ENCODE measurements at regions not wholly inside any gene's neighbourhood (a gene's known extent, or its start where the extent isn't known, plus 50 kb on each side); places are given as distances from the start of the nearest gene placed in this dataset.
A peak's percentile ranks its signal among the peaks of the same experiment; 100 is the strongest.
"Not testable (repeated sequence)": the region's sequence is repeated elsewhere in the genome, so short reads cannot be mapped to it uniquely, and the experiment has no call there.

DNA sequence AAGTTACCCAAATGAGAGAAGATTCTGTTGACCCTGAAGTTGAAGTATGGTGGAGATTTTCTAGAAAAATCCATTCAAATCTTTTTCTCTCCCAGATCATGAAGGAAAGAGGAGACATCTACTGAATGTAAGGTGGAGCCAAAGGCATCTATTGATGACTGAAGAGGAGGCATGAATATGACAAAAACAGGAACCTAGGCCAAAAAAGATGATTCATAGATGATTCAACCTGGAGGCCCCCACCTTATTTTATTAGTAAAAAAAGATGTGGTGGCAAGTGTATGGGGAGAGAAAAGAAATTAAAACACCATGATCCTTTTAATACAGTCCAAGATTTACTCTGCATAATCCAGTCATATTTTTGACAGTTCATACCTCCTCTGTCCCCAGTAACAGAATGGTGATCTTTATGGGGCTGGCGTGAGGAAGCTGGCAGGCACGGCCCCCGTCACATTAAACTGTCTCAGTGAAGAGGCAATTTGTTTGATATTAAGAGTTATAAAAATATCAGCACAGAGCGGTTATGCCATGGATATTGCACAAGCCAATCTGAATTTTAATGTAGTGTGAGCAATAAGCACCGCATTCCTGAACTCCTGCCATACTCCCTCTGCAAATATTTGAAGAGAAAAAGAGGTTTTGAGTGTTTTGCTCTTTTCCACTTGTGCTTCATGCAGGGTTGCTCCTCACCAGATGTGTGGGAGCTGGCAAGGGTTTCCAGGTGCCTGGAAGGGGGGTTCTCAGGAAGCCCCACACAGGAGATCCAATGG is 94.4 kb downstream of the TRIM43 start:
- peak; percentile 79 for DNase-seq

DNA sequence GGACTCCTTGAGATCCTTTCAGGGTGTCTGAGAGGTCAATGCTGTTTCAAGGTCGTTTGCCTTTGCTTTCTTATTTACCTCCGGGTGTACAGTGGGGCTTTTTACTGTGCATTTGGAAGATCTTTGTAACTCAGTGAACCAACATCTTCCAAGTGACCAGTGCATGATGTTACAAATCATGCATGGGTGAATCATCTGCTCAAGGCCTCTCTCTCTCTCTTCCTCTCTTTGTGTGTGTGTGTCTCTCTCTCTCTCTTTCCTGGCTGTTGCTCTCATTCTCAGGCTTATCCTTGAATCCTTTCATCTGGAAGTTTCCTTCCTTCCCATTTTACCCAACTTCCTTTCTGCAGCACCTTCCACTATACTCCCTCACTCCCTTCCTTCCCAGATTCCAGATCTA is 96.1 kb downstream of the TRIM43 start:
- DNase-seq, result peak; percentile 84

DNA sequence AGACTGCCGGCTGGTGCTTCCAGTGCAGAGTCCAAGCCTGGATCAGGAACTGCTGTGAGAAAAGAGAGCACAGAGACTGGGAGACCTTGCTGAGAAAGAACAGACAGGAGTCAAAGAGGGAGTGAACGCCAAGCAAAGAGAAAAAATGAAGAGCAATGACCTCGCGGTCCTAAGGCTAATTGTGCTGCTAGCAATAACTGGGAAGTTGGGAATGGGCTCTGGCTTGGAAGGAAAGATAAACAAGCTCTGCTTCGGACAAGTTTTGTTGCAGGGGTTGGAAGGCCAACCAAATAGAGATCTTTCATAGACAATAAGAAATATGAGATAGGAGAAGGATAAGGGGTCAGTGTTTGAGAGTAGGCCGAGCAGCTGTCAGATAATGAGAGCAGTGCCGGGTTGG is 99.4 kb downstream of the TRIM43 start:
- DNase-seq, result not testable (repeated sequence)

DNA sequence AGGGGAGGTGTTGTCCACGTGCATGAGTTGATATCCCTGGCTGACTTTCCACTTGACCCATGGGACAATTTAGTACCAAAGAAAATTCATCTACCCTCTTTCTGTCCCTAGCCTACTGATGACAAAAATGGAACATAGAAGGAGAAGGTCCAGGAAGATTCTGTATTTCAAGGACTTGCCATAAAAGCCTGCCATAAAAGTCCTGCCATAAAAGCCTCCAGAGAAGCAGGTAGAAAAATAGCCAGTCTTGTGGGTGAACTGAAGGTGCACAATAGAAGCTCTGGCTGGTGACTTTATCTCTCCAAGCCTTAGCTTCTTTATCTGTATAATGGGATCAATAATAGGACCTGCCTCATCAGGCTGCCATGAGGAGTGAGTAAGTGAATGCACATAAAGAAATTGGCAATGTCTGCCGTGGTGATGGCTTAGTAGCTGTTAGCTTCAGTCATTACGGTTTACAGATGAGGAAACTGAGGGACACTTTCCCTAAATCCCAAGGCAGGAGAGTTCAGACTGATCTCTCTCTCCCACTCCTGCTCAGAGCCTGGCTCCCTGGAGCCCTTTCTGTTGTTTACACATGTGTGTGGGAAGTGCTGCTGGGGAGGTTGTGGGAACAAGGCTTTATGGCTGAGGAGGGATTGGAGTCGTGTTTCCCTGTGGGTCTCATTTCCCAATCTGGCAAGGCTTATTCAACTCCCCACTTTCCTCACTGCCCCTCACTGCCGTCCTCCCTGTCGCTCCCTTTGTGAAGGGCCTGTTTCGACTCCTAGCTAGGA is 101.5 kb downstream of the TRIM43 start:
- not testable (repeated sequence) for DNase-seq

DNA sequence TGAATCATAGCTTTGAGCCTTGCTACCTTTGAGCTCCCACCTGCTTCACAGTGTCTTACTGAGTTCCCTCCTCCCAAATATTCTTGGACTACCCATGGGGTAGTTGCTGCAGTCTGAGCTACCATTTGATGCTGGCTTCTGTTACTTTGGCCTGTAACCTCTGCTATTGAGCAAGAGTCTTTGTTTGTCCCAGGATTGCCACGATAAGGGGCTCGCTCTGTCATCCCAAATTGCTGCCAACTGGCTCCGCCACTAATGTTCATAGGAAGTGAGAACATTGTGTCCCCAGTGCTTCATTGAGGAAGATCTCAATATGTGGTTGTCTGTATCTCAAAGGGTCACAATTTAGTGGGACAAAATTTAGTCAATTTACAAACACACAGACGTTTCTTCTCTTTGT is 103.8 kb downstream of the TRIM43 start:
- no peak for DNase-seq

DNA sequence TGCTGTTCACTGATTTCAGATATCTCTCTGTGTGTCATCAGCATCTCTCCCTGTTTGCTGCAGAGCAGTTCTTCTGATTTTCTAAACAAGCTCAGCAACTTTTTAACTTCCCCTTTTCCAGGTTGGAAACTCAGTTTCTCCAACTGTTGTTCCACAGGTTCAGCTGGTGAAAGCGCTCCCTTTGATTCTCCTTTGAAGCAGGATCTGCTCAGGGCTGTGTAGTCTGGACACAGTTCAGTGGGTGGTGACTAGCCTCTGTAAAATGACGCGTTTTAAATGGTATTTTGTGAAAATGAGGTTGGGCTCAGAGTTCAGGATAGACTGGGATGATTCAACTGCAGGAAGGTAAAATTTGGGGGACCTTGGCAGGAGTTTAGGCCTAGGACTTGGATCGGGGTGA is 106.3 kb downstream of the TRIM43 start:
- DNase-seq, result no peak

DNA sequence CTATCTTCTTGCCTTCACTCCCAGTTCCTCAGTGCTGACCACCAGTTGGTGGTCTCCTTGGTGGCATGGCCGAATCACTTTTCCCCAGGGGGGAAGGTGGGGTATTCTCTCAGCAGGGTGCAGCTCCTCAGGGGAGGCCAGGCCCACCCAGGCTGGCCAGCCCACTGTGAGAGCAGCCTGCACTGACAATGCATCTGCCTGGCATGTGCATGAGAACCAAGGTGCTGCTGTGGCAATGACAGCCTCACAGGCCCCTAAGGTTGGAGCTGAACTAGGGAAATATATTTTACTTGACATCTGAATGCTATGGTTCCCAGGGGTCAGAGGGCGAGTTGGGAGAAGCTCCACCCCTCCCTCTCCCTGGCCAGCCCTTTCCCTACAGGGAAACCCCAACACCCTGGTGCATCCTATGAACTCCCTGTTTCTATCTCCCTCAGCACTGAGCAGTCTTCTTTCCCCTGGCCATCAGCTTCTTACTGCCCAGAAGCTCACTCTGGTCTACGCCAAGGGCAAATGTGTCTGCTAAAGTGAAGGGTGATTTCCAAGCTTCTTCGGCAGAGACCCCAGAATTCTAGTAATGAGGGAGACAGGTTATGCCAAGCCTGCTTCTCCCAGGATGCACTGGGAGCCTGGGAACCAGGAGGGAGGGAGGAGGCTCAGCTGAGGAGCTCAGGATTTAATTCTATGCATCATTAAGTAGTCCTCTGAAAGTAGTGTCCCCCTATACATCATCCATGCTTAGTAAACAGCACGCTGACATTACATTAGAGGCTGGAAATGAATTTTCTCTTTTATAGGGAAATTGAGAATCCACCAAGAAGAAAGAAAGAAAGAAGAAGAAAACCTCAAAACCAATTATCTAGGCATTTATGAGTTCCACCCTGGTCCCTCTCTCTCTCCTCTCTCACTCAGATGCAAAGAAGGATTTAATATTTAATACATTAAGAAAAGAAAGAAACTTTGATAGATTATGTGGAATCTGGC is 107.7 kb downstream of the TRIM43 start:
- not testable (repeated sequence) for DNase-seq

DNA sequence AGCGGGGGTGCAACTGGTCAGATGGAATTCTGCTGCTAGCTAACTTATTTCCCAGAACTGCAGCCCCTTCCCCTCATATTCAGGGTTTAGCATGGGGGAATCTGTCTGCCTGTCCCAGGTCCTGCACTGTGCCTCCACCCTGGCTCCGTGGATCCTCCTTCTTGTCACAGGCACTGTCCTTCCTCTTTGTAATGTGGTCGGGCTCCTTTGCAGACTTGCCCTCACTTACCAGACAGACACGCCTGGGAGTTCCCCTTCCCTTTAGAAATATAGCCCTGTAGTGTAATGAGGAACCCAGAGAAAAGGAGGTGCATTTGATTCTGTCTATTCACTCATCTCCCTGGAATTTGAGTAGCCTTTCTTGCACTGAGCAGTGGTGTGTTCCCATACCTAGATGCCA is 108.7 kb downstream of the TRIM43 start:
- no peak for DNase-seq

DNA sequence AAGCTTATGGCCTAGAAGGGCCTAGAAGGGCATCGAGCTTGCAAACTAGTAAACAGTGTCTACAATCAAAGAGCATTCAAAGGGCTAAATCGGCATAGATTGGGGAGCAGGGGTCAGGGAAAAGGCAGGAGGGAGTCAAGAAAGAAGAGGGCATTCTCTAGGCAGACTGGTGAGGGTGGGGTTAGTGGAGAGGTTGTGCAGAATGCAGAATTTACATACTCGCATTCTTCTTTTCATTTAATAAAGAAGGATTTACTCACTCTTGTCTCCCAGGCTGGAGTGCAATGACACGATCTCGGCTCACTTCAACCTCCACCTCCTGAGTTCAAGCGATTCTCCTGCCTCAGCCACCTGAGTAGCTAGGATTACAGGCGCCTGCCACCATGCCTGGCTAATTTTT is 110.7 kb downstream of the TRIM43 start:
- DNase-seq, result no peak

DNA sequence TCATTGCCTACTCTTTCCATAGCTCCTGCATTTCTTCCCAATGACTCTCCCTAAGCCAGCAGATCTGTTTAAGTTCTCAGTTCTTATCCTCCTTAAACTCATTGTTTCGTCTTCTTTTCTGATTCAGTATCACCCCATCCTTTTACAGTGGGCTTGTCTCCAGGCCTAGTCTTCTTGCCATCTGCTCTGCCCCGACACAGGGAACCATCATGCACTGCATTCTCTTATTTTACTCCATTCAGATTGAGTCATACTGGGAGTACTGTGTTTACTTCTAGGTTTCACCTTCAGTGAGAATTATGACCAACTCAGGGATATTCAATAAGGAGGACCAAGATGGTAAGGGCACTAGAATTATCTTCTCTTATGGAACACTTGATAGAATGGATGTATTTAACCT is 115.4 kb downstream of the TRIM43 start:
- not testable (repeated sequence) for DNase-seq

DNA sequence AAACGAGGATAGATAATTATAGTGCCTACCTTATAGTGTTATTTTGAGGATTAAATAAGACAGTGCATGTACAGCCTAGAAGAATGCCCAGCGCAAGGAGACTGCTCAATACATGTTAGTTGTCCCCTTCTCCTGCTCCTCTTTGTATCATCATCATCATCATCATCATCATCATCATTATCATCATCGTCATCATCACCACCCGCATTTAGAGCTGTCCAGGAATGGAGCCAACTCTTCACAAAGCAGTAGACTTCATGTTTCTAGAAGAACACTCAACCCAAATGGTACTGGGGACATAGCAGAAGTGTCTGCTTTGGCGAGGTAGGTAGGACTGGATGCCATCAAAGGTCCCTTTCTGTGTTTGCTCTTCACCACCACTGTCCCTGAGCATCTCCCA is 116.0 kb downstream of the TRIM43 start:
- DNase-seq, result no peak

DNA sequence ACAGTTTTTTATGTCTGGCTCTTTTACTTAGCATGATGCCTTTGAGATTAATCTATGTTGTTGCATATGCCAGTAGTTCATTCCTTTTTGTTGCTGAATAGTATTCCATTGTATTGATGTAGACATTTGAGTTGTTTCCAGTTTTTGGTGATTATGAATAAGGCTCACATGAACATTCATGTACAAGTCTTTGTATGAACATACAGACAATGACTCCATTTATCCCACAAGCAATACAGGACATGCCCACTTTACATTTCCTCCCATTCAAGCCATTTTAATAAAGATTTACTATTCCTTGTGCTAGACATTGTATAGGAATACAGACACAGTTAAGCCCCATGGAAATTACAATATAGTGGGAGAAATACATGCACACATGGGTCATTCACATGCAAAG is 118.0 kb downstream of the TRIM43 start:
- no peak for DNase-seq

DNA sequence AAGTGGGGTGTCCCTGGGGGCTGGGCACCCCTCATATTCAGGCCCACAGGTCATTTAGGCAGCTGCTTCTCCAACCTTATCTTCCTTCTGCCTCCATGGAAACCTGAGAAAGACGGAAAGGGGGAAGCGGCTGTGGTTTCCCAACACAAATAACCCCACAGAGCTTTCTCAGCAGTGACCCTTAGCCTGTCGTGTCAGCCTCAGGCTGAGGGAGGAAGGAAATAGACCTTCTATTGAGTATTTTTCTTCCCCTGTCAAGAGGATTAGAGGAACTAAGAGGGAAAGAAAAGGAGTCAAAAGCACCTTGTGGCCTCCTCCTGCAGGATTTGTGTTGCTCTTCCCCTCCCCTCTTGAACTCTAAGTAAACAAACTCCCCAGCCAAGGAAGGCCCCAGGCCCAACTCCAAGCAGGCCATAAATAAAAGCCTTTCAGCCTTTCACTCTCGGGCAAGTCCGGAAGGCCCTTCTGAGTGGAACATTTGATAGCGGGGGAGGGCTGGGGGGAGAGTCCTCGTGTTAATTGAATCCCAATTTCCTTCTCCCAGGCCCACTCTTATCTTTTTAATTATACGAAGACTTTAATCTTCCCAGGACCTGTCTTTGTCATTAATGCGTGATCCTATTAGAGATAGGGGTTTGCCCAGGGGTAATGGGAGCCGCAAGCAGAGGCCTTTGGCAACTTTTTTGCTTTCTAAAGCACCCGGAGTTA is 121.8 kb downstream of the TRIM43 start:
- DNase-seq, result not testable (repeated sequence)

DNA sequence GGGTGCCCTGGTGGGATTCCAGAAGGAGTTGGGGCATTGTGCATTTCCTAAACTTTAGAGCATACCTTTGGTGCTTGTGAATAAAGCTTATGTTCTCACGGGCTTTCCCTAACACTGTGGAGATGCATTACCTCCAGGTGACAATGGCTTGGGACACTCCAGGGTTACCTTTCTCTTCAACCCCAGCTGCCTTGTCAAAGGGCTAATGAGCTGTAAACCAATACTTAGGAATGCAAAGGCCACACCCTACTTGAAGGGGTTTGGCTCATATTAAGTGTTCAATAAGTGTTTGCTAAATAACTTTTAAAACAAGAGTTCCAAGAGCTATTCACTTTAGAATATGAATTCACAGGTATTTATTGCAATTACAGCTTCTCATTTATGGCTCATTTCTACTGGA is 122.6 kb downstream of the TRIM43 start:
- not testable (repeated sequence) for DNase-seq

DNA sequence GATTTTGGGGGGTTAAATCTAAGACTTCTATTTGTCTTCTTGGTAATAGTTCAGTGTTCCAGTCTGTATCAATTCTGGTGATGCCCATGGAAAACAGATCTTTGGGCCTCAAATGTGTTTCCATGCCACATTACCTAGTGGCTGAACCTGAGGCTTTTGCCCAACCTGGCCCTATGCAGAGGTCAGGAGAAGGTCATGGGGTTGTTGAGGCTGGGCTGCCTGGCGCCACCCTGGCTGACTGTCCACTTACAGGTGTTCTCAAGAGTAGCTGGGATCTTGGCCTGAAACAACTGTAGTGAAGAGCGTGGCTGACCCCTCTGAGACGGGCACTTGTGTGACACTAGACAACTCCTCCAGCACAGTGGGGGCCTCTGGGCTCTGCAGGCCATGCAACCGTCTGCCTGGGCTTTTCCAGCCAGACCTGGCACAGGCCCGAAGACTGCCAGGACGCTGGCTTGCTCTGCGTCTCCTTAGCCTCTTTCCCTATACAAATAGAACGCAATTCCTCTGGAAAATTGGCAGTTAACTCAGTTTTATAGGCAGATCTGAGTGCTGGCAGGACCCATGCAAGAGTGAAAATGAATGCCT is 127.8 kb downstream of the TRIM43 start:
- no peak for DNase-seq

DNA sequence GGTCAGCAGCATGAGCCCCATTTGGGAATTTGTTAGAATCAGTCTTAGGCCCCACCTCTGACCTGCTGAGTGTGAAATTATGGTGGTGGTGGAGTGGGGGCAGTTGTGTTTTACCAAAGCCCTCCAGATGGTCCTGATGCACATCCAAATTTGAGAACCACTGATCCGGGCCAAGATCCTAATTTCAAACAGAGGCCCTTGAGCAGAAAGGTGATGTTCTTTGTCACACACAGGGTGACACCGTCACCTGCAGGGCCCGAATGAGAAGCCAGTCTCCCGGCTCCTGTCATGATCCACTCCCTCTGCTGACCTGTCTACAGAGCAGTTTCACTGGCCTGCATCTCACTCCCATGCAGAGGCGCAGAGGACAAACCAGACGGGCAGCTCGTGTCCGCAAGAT is 129.9 kb downstream of the TRIM43 start:
- no peak for DNase-seq

DNA sequence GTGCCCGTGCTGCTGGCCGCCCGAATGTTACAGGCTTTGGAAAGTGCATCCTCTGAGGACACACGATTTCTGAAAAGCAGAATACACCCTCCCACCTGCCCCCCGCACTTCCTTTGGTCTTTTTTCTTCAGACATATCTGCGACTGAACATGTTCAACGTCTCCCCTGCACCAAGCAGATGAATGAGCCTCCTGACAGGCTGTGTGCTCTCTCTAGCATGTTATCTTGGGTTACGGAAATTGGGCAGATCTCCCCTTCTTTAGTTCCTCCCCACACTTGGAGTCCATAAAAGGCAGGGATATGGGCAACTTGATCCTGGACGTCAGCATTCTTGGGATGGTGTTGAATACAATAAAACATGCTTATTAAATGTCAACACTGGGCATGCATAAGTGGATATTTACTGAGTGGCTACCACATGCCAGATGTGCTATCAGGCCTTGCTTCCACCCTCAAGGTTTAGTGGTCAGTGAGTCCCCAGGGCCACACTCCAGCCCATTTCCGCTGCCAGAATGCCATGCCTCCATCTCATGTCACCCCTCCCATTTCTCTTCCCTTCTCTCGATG is 130.4 kb downstream of the TRIM43 start:
- DNase-seq, result no peak

DNA sequence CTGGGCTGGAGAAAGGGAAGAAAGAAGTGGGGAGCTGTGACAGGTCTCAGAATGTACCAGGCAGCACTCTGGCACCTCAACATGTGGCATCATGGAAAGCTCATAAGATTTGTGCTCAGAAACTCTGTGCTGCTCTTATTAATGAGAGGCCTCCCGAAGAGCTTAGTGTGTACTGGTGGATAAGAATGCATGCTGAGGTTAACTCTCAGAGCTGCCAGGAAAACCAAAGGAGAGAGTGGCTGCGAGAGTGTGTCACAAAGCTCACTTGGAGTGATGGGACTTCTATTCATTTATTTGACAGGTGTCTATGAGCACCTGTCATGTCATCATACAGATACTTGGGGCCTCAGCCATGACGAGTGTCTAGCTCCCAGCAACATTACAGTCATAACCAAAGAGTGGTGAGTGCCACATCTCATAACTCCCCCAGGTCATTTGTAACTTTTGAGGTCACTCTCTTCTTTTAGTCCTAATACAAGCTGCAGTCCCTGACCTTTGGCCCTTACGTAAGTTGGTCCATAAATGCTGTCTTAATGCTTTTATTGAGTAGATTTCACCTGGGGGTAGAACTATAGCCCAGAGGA is 131.9 kb downstream of the TRIM43 start:
- DNase-seq, result not testable (repeated sequence)

DNA sequence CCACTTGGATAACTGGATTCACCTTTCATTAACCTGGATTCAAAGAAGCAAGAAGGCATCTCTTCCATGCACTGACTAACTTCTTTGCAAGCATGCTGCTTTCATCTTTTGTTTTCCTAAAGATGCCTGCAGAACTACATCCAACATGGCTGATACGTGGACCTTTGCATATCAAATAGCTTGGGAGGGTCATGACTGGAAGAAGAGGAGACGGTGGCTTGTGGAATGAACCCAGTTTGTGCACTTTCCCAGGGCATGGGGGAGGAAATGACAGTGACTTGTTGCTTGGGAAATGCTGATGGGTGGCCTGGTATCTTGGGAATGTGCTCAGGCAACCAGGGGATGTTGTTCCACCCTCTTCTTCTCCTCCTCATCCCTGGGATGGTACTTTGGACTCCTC is 133.4 kb downstream of the TRIM43 start:
- not testable (repeated sequence) for DNase-seq

DNA sequence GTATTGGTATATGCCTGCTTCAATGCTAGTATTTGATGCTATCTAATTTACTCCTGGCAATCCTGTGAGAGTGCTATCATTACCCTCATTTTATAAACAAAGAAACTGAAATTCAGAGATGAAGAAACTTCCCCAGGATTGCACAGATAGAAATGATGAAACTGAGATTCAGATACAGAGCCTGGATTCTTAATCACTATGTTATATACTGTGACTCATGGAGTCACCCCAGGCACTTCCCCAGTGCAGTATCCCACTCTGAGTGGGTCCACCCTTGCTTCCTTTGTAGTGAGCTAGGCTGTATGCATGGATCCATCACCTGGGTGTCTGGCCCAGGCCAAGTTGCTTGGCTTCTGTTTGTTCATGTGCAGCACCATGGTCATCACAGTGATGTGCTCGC is 133.9 kb downstream of the TRIM43 start:
- DNase-seq, result peak; percentile 53

DNA sequence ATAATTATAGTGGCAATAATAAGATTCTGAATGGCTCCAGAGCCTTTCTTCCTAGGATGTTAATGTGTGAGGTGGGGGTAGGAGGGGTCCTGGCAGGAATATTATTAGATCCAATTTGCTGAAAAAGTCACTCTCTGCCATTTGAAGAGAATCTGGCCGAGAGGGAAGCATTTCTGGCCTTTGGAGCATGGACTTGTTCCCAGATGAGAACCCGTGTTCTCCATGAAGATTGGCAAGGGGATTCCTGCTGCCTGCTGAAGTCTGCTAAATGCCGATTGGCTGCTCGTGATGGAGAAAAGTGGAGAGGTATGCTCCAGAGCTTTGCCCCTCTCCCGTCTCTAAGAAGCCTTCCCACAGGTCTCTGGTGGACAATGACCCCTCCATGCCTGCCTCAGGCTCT is 135.6 kb downstream of the TRIM43 start:
- not testable (repeated sequence) for DNase-seq
